ENCODE measurements at regions not wholly inside any gene's neighbourhood (a gene's known extent, or its start where the extent isn't known, plus 50 kb on each side); places are given as distances from the start of the nearest gene placed in this dataset.

DNA sequence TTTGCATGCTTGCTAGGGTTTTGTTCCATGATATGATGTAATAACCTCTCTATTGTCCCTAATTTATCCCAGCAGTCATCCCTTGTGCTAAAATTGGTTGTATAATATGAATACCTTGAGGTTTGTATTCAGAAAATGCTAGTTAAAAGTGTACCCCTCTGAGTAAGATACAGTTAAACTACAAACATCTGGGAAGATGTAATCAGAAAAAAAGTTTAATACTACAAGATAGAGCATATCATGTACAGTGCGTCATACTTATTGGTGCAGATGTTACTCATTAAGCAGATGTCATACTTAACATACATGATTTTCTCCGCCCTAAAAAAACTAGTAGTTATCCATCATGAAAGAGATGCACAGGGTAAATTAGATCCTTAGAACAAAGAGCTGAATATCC, 336.1 kb upstream of the KCND2 start:
- no peak for TF ChIP-seq POLR2A (IDR thresholded peaks at IDR 0.05)
- TF ChIP-seq CTCF (IDR thresholded peaks at IDR 0.05) = no peak
- H3K4me1 ChIP-seq = no peaks in the 10 kb centered on the region
- no peaks in the 10 kb centered on the region for H3K36me3 ChIP-seq
- 74 to 84% (median 79%) methylated on average over 2 of the region's 2 CpGs for WGBS, 4 donors
- DNase-seq (no peak), ATAC-seq (no peak)
- H3K27me3 ChIP-seq = peaks cover 0 to 6% (median 0%) of the 10 kb centered on the region in 9 donors
- H3K4me3 ChIP-seq = no peak overlapping the region
- no peak overlapping the region for H3K27ac ChIP-seq
- intact Hi-C loops (cut with DNase I) = loop anchor here in 7 of 10 donors (2.0 to 10.0 kb wide), 6 partner anchors 330 to 788 kb away; partner anchors contain the start of gene KCND2 (in 6 of the 7)
- no peaks in the 10 kb centered on the region for H3K9me3 ChIP-seq

DNA sequence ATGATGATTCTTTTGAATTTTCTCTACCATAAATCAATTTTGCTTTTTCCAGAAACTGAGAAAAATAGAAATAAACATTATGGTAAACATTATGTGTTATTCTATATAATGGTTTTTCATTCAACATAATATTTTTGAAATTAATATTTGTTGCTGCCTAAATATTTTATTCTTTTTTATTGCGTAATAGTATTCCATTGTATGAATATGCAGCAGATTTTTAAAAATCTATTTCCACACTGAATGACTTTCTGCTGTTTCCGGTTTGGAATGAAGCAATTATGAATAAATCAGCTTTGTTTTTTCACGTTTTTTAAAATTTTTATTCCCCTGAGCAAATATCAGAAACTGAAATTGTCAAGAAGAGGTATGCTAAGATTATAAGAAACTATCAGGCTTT, 335.2 kb upstream of the KCND2 start:
- ATAC-seq = no peak
- H3K9me3 ChIP-seq = no peaks in the 10 kb centered on the region
- no peak overlapping the region for H3K4me3 ChIP-seq
- 72 to 76% (median 73%) methylated on average over 3 of the region's 3 CpGs for WGBS, 4 donors
- intact Hi-C loops (cut with DNase I) = loop anchor here in 7 of 10 donors (2.0 to 10.0 kb wide), 6 partner anchors 330 to 787 kb away; partner anchors contain the start of gene KCND2 (in 6 of the 7)
- H3K27me3 ChIP-seq = peaks cover 0 to 6% (median 0%) of the 10 kb centered on the region in 9 donors
- no peak for DNase-seq
- no peaks in the 10 kb centered on the region for H3K36me3 ChIP-seq
- TF ChIP-seq CTCF (IDR thresholded peaks at IDR 0.05) = no peak
- TF ChIP-seq POLR2A (IDR thresholded peaks at IDR 0.05) = no peak
- no peaks in the 10 kb centered on the region for H3K4me1 ChIP-seq
- no peak overlapping the region for H3K27ac ChIP-seq

- no peak for DNase-seq
- no peaks in the 10 kb centered on the region for H3K9me3 ChIP-seq
- no peaks in the 10 kb centered on the region for H3K4me1 ChIP-seq
- no peak for TF ChIP-seq POLR2A (IDR thresholded peaks at IDR 0.05)
- no peak for TF ChIP-seq CTCF (IDR thresholded peaks at IDR 0.05)
- intact Hi-C loops (cut with DNase I) = no loop called here
- H3K27me3 ChIP-seq = no peaks in the 10 kb centered on the region
- H3K27ac ChIP-seq = no peak overlapping the region
- ATAC-seq = no peak
- no peaks in the 10 kb centered on the region for H3K36me3 ChIP-seq
- no peak overlapping the region for H3K4me3 ChIP-seq
- WGBS, 4 donors = 69 to 80% (median 76%) methylated on average over 5 of the region's 5 CpGs
Observed at GRCh38 chr7:119943942-119944600, 328.9 kb upstream of the KCND2 start.

DNA sequence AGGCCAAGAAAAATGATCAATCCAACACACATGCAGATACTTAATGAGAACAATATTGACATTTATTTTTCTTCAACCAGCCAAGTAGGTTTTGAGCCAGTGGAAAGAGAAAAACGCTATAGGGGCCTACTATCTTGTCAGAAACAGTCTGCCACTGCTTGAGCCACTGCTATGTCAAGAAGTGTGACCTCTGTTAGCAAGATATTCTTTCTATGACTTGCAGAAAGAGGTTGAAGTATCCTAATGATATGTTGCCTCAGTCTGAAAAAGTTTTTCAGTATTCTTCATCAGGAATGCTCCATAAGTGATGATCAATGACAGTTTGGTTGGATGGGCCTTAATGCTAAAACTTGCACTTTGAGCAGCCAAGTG, 328.4 kb upstream of the KCND2 start:
- 41 to 68% (median 57%) methylated on average over 1 of the region's 1 CpG for WGBS, 4 donors
- ATAC-seq (no peak), DNase-seq (no peak)
- H3K27me3 ChIP-seq = no peaks in the 10 kb centered on the region
- H3K36me3 ChIP-seq = no peaks in the 10 kb centered on the region
- no peaks in the 10 kb centered on the region for H3K9me3 ChIP-seq
- intact Hi-C loops (cut with DNase I) = no loop called here
- no peak overlapping the region for H3K4me3 ChIP-seq
- TF ChIP-seq CTCF (IDR thresholded peaks at IDR 0.05) (no peak), POLR2A (IDR thresholded peaks at IDR 0.05) (no peak)
- no peaks in the 10 kb centered on the region for H3K4me1 ChIP-seq
- H3K27ac ChIP-seq = no peak overlapping the region

Measured in heart left ventricle (tissue), 16 donors.